ENCODE measurements at regions not wholly inside any gene's neighbourhood (a gene's known extent, or its start where the extent isn't known, plus 50 kb on each side); places are given as distances from the start of the nearest gene placed in this dataset.
"Not testable (repeated sequence)": the region's sequence is repeated elsewhere in the genome, so short reads cannot be mapped to it uniquely, and the experiment has no call there.

DNA sequence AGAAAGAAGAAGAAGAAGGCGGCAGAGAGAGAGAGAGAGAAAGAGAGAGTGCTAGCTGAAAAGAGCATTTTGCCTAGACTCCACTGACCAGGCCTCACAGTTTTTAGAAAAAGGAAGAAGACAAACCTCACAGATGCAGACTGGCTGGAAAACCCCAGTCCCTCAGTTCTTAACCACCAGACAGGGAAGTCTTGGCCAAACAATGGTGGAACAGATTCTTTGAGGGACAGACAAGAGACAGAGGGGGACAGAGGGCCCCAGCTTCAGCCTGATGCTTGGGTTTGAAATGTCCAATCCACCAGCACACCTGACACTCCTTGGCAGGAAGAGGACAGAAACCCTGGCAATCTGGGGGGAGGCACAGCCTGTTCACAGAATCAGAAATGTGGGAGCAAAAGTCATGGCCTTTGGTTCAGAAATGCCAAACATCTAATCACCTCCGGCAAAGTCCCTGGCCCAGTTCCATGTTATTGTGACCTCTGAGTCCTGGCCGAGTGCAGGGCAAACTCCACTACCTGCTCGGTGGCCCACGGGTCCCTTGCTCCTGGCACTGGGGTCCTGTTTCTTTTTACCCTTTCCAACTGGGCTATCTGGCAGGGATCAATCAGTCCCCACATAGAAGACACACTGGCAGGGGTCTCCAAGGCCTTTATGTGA is 235.2 kb downstream of the LY86 start:
- Mint-ChIP-seq H3K9me3 (no peaks in the 10 kb centered on the region), H3K4me1 (peaks cover 6% of the 10 kb centered on the region), H3K27me3 (peaks cover 25% of the 10 kb centered on the region), H3K27ac (no peak overlapping the region), H3K36me3 (no peaks in the 10 kb centered on the region), H3K4me3 (no peak overlapping the region)
- DNase-seq: no peak

DNA sequence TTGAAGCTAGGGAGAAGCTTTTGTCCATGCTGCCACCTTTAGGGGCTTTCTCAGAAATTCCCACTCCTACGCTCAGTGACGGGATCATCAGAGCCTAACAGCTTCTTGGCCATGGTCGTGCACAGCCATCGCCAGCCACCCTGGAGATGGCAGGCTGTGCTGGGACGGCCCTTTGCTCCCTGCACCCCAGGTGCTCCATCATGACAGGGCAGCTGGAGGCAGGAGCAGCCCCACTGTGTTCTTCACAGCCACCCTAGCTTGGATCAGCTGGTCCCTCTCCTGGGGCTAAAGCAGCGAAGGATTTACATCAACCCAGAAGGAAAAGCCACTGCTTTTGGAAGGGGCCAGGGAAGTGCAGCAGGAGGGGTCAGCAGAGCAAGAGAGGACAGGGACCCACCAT is 235.9 kb downstream of the LY86 start:
- Mint-ChIP-seq H3K36me3 (no peaks in the 10 kb centered on the region), H3K27ac (no peak overlapping the region), H3K4me3 (no peak overlapping the region), H3K9me3 (no peaks in the 10 kb centered on the region), H3K4me1 (peaks cover 6% of the 10 kb centered on the region), H3K27me3 (peaks cover 23% of the 10 kb centered on the region)
- no peak for DNase-seq

DNA sequence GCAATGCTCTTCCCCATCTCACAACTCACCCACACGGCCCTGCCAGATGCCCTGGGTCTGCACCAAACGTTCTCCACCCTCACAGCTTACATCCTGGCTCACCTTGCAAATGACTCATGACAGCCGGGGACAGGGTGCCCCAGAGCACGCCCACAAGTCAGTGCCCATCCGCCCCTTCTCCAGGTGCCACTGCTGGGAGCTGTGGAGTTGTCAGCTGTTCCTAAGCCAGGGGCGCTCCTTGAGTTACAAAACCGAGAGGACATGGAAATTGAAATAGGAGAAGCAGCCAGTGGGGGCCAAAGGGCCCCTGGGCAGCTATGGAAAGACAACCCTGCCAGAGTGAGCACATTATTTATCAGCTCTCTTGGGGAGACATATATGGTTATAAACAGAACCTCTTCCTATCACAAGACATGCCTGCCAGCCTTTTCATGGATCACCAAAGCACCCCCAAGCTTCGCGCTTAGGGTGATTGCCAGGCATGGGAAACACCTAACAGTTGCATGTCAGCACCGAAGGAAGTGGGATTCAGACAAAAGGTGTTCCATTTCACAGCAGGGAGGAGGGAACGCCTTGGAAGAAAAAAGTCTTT is 236.8 kb downstream of the LY86 start:
- DNase-seq: no peak
- H3K4me3 Mint-ChIP-seq: no peak overlapping the region
- peaks cover 22% of the 10 kb centered on the region for H3K27me3 Mint-ChIP-seq
- peaks cover 6% of the 10 kb centered on the region for H3K4me1 Mint-ChIP-seq
- H3K9me3 Mint-ChIP-seq: no peaks in the 10 kb centered on the region
- no peaks in the 10 kb centered on the region for H3K36me3 Mint-ChIP-seq
- no peak overlapping the region for H3K27ac Mint-ChIP-seq

DNA sequence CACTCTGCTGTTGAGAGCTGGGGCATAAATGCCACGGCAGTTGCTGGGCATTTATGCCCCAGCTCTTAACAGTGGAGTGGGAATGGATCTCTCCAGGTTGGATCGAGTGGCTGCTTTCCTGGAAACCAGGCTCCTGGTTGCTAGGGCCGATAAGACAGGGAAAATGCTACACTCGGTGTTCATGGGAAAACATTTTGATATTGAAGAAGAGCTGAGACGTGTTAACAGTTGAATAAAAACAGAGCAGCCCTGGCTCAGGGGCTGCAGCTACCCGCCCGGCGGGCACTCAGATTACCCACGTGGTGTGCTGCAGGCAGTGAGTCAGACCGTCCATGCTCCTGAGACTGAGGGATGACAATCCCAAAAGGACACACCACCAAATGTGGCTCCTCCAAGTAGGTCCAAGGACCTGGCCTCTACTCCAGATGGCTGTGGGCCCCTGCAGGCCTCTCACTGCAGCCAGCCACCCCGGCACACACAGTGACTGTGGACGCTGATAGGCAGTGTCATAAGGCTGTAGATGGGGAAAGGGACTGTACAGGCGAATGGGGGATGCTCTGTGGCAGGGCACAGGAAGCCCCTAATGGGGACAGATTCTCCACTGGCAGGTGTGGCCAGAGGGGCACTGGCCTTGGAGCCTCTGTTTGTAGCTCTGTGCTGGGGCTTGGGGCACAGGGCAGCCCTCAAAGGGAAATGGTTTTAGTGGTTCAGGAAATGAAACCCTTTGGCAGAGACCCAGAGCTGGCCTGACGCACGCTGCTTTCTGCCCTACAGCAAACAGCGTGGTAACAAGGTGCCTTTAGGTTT is 237.8 kb downstream of the LY86 start:
- Mint-ChIP-seq H3K27ac (no peak overlapping the region), H3K27me3 (peaks cover 16% of the 10 kb centered on the region), H3K9me3 (no peaks in the 10 kb centered on the region), H3K4me3 (no peak overlapping the region), H3K36me3 (no peaks in the 10 kb centered on the region), H3K4me1 (peaks cover 6% of the 10 kb centered on the region)
- DNase-seq: no peak

DNA sequence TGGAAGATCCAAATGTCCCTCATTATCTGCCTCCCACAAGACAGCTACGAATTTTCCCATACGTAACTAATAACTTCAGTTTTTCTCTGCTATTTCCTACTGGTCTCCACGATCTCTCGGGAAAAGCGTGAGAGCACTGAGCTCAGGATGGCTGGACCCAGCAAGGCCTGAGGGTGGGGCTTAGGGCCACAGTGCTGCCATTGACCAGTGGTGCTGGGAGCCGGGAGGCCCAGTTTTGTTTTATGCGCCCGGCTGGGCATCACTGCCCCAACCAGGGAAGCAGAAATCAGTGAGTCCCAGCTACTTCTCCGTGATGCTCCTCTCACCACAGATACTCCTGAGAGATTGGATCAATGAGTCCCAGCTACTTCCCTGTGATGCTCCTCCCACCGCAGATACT is 238.4 kb downstream of the LY86 start:
- no peak for DNase-seq
- Mint-ChIP-seq H3K4me3 (no peak overlapping the region), H3K9me3 (no peaks in the 10 kb centered on the region), H3K27me3 (peaks cover 16% of the 10 kb centered on the region), H3K4me1 (peaks cover 6% of the 10 kb centered on the region), H3K36me3 (no peaks in the 10 kb centered on the region), H3K27ac (no peak overlapping the region)

GRCh38 chr6:6829872-6830685 is 241.6 kb downstream of the LY86 start:
- Mint-ChIP-seq H3K9me3 (no peaks in the 10 kb centered on the region), H3K27me3 (peaks cover 10% of the 10 kb centered on the region), H3K4me1 (peaks cover 2% of the 10 kb centered on the region), H3K36me3 (no peaks in the 10 kb centered on the region), H3K4me3 (no peak overlapping the region), H3K27ac (no peak overlapping the region)
- DNase-seq: no peak

DNA sequence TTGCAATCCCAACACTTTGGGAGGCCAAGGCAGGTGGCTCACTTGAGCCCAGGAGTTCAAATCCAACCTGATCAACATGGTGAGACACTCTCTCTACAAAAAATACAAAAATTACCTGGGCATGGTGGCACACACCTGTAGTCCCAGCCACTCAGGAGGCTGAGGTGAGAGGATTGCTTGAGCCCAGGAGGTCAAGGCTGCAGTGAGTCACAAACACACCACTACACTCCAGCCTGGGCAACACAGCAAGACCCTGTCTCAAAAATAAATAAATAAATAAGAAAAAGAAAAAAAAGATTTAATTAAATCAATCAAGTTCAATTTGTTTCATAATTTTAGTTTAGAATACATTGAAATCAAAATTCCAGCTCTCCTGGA is 242.2 kb downstream of the LY86 start:
- H3K27ac Mint-ChIP-seq, H3K36me3 Mint-ChIP-seq, H3K27me3 Mint-ChIP-seq, H3K4me1 Mint-ChIP-seq, H3K9me3 Mint-ChIP-seq, H3K4me3 Mint-ChIP-seq, DNase-seq: not testable (repeated sequence)

DNA sequence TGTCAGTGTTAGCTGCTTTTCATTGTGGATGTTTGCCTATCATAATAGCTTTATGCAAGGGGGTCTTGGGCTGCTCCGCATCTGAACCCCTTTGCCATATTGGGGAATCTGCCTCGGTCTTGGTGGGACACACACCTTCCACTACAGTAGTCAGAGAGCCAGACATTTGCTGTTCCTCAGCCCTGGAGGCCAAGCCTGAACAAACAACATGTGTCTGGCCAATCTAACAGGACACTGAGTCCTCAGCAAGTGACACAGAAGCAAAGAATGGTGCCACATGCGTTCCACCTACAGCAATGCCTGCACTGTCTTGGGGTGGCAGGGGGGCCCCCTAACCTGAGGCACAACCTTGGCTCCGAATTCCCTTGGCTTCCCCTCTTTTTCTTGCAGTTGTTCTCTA is 243.9 kb downstream of the LY86 start:
- no peak overlapping the region for H3K4me3 Mint-ChIP-seq
- no peak for DNase-seq
- H3K4me1 Mint-ChIP-seq: no peaks in the 10 kb centered on the region
- H3K9me3 Mint-ChIP-seq: no peaks in the 10 kb centered on the region
- no peak overlapping the region for H3K27ac Mint-ChIP-seq
- H3K36me3 Mint-ChIP-seq: no peaks in the 10 kb centered on the region
- H3K27me3 Mint-ChIP-seq: peaks cover 4% of the 10 kb centered on the region

GRCh38 chr6:6834356-6835222 is 246.1 kb downstream of the LY86 start:
- no peak overlapping the region for H3K27ac Mint-ChIP-seq
- DNase-seq: no peak
- no peak overlapping the region for H3K4me3 Mint-ChIP-seq
- H3K4me1 Mint-ChIP-seq: no peaks in the 10 kb centered on the region
- H3K9me3 Mint-ChIP-seq: no peaks in the 10 kb centered on the region
- peaks cover 7% of the 10 kb centered on the region for H3K27me3 Mint-ChIP-seq
- H3K36me3 Mint-ChIP-seq: no peaks in the 10 kb centered on the region

DNA sequence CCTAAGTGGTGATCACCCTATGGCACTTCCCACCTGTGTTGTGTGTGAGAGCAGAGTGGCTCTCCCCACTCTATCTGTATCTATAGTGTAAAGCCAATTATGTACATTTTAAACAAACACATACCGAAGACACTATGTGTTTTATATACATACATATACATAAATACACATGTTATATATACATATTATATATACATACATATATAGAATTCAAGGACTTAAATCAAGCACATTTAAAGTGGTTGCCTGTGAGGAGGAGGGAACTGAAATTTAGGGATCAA is 246.6 kb downstream of the LY86 start:
- H3K4me3 Mint-ChIP-seq: no peak overlapping the region
- no peaks in the 10 kb centered on the region for H3K4me1 Mint-ChIP-seq
- no peaks in the 10 kb centered on the region for H3K36me3 Mint-ChIP-seq
- no peak for DNase-seq
- no peaks in the 10 kb centered on the region for H3K9me3 Mint-ChIP-seq
- H3K27me3 Mint-ChIP-seq: peaks cover 7% of the 10 kb centered on the region
- H3K27ac Mint-ChIP-seq: no peak overlapping the region

GRCh38 chr6:6836609-6837406 is 248.3 kb downstream of the LY86 start:
- Mint-ChIP-seq H3K4me1 (no peaks in the 10 kb centered on the region), H3K27ac (no peak overlapping the region), H3K27me3 (peaks cover 13% of the 10 kb centered on the region), H3K36me3 (no peaks in the 10 kb centered on the region), H3K4me3 (no peak overlapping the region), H3K9me3 (no peaks in the 10 kb centered on the region)
- no peak for DNase-seq

GRCh38 chr6:6837541-6838080 is 249.1 kb downstream of the LY86 start:
- H3K27ac Mint-ChIP-seq: no peak overlapping the region
- no peak for DNase-seq
- no peak overlapping the region for H3K4me3 Mint-ChIP-seq
- H3K9me3 Mint-ChIP-seq: no peaks in the 10 kb centered on the region
- H3K4me1 Mint-ChIP-seq: no peaks in the 10 kb centered on the region
- no peaks in the 10 kb centered on the region for H3K36me3 Mint-ChIP-seq
- H3K27me3 Mint-ChIP-seq: peaks cover 13% of the 10 kb centered on the region

- peaks cover 16% of the 10 kb centered on the region for H3K27me3 Mint-ChIP-seq
- H3K36me3 Mint-ChIP-seq: peaks cover 2% of the 10 kb centered on the region
- H3K9me3 Mint-ChIP-seq: peaks cover 3% of the 10 kb centered on the region
- H3K4me3 Mint-ChIP-seq: no peak overlapping the region
- no peak for DNase-seq
- H3K27ac Mint-ChIP-seq: no peak overlapping the region
- no peaks in the 10 kb centered on the region for H3K4me1 Mint-ChIP-seq
Measured at GRCh38 chr6:6840831-6841291, 252.3 kb downstream of the LY86 start.

DNA sequence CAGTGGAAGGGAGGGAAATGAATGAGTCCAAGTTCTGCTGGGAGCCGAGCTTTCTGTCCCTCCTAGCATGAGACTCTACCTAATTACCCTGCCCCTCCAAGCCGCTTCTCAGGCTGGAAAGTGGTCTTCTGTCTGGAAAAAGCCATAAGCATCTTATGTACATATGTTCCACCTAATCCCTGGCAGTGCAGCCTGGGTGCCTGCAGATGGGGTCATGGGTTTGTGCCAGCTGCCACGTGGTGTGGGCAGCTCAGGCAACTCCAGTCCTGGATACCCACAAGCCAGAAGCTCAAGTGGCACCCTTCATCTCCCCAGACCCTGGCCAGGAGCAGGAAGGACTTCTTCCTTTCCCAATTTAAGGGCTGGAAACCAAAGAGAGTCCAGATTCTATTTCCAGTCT is 253.1 kb downstream of the LY86 start:
- Mint-ChIP-seq H3K9me3 (peaks cover 10% of the 10 kb centered on the region), H3K36me3 (peaks cover 2% of the 10 kb centered on the region), H3K4me3 (no peak overlapping the region), H3K4me1 (no peaks in the 10 kb centered on the region), H3K27ac (no peak overlapping the region), H3K27me3 (peaks cover 16% of the 10 kb centered on the region)
- DNase-seq: no peak
